ENCODE measurements at regions not wholly inside any gene's neighbourhood (a gene's known extent, or its start where the extent isn't known, plus 50 kb on each side); places are given as distances from the start of the nearest gene placed in this dataset.
A peak's percentile ranks its signal among the peaks of the same experiment; 100 is the strongest.

DNA sequence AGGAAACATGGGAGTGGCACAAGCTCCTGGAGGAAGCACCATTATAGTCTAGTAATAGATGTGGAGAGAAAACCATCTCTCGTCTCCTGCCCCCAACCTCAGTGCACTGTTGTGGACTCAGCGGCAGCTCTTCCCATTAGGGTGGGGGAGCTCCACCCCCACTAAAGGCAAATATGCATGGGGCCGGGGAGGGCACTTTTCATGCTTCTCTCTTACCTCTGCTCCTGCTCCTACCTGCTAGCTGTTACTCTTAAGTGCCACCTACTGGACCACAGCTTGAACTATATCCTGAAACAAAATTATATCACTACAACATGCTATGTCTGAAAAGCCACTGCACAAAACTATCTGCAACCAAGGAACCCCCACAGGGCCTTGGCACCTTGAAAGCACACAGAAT lies 112.6 kb upstream of the DACH1 start:
- DNase-seq (ENCODE audit: low read depth) = no peak

DNA sequence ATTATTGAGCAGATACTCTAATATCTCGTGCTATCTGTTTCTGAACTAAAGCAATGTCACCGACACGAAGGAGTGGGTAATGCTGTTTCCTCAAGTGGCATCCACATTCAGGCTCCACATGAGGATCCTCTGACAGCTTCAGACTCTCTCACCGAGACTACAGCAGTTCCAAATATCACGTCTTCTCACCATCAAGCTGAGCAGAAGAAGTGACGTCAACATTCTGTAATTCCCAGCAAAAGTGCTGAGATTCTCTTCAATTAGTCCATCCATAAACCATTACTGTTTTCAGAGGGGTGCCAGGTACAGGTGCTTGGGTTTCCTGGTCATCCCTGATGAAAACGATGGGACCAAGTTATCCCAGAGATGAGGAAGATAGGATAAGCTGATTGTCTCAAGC lies 110.0 kb upstream of the DACH1 start:
- no peak for DNase-seq (ENCODE audit: low read depth)

DNA sequence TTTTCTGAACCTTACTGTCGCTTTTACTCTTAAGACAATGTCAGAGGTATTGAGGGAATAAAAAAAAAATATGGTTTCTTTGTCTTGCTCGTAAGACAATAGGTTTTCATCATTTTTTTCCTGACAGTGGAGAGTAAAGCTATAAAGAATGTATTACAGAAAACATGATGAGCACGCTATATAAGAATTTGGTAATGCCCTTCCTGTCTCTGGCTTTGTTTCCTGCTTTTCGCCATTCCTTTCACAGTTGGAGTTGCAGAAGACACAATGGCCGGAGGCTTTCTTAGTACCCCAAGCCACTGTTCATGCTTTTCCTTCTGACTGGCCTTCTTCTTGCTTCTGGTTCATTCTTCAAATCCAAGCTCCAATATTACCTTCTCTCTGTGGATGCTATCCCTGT lies 101.0 kb upstream of the DACH1 start:
- peak; percentile 0 for DNase-seq (ENCODE audit: low read depth)

DNA sequence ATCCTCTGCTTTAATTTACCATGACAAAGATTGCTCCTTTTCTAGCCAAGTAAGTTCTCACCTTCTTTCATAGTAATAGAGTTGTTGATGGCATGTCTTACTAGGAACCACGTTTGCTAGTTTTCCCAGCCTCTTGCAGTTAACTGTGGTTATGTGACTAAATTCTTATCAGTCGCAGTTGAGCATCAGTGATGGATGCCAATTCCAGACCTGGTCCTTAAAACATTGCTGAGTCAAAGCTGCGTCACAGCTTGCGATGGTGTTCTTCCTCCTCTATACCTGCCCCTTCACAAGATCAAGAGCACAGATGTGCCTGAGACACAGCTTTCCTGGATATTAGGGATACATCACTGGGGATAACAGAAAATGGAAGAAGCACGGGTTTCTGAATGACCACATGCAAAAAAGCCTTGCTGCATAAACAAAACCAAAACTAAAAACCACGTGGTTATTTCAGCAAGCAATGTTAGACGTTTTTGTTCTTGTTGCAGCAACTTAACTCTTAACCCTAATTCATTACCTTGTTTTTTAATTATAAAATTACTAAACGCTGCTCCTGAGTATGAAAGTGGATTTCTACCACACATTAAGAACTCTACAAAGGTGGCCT lies 97.6 kb upstream of the DACH1 start:
- DNase-seq (ENCODE audit: low read depth) = no peak

DNA sequence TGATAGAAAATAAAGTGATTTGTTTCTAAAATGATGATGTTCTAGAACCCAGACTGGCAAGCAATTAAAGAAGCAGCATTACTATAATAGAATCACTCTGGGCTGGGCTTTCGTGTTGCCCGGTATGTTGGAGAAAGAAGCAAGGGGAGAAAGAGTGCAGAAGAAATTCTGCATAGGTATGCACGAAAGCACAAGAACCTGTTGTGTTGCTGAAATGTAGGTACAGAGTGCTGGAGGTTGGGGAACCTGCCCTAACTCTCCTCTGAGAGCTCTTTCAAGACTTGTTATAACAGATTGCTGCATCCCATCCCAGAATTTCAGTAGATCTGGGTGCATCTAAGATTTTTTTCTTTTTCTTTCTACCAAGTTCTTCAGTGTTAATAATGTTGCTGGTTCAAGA lies 95.7 kb upstream of the DACH1 start:
- DNase-seq (ENCODE audit: low read depth) = no peak

DNA sequence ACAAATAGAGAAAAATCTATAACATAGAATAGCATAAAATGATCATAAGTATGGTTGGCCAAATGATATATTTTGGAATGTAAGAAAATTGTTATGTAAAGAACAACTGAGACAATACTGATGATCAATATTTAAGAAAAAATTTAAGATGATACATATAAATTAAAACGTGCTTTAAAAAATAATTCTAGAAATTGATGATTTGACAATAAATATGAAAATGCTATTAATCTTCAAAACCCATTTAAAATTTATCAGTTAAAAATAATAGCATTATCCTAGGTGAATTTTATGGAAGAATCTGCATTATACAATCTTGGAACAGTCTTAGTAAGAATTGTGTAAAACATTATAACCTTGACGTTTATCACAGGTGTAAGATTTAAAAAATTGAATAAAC lies 95.1 kb upstream of the DACH1 start:
- no peak for DNase-seq (ENCODE audit: low read depth)

DNA sequence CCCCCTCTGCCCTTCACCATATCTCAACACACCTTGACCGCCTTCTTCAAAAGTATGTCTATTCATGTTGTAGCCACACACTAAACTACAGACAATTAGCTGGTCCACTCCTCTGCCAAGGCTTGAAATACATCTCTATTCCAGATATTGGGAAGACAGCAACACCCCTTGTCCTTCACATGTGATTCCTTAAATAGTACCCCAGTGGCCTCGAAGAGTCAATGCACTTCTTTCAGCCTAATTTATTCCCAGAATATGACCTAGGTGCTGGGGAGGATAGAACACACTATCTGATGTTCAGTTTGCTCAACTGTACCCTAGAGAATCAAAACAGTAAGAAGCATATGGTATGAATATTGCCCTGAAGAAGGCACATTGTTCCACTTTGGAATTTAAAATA lies 82.4 kb upstream of the DACH1 start:
- DNase-seq (ENCODE audit: low read depth) = no peak

DNA sequence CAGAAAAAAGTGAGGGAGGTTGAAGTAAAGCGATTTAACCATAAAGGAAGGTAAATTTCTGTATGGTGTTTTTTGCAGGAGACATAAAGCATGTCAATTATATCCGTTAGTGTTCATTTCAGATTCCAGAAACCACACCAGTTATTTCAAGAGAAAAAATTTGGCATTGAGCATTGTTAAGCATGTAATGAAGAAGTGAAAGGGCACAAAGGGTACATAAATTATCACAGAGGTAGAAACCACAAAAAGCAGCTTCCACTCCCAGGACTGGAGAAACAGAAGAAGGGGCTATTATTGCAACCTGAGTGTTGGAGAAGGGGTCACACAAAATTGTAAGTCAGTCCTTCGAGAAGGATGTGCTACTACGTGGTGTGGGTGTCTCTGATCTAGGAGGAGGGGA lies 72.2 kb upstream of the DACH1 start:
- no peak for DNase-seq (ENCODE audit: low read depth)

DNA sequence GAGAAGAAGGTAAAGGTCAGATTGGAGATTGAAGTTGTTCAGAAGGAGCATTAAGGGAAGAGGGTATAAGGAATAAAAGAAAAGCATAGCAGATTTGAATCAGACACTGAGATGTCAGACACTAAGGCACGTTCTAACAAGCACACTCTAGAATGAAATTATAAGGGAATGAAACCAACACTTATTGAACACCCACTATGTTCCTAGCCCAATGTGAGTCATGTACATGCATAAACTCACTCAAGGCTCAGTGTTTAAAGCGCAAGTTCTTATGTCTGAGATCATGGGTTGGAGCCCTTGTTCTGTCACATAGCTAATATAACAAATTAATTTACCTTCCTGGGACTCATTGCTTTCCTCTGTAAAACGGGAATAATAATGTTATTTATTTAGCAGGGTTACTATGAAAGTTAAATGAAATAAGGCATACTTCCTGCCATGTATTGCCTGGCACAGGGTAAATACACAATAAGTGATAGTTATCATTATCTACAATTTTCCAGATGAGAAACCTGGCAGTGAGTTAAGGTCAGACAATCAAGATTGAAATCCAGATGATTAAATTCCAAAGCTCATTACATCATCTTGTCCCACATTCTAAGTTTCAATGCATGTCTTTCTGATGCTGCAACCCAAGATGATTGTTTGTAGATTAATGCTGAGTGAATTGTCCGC lies 68.3 kb upstream of the DACH1 start:
- DNase-seq (ENCODE audit: low read depth) = no peak

DNA sequence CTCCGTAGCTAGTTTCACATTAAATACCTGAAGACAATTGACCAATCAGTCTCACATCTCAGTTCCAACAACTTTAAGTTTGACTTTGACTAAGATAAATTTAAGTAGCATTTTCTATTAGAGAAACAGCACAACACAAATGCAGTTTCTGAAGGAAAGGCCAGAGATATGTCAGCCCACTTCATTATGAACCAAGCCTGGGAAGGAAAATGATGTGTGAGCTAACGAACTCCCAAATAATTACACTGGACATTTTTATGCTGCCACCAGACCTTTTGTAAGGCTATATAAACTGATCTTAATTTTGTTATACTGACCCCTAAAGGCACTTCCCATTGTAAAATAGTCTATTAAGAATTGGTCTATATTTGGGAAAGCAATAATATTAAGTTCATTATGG lies 57.9 kb upstream of the DACH1 start:
- DNase-seq (ENCODE audit: low read depth) = no peak

DNA sequence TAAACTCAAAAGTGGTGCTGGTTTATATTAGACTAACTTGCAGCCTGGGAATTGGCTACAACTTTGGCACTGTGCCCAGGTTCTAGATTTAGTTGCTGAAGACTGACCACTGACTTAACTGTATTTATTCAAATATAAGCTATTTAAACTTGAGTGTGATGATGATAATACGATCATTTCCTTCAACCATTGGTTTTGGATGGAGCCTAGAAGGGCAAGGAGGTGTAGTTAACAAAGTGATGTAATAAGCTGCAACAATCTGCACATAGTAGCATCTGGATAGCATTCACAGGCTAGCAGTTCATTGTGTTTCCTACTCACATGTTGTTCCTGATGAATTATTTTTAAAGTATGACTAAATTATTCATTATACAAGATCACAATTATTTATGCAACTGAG lies 55.2 kb upstream of the DACH1 start:
- no peak for DNase-seq (ENCODE audit: low read depth)

Measured in EH (cell line).